ENCODE measurements at regions not wholly inside any gene's neighbourhood (a gene's known extent, or its start where the extent isn't known, plus 50 kb on each side); places are given as distances from the start of the nearest gene placed in this dataset.

- TF ChIP-seq CTCF (IDR thresholded peaks at IDR 0.05; ENCODE audit: insufficient read depth, low read length) (no peak), POLR2AphosphoS5 (IDR thresholded peaks at IDR 0.05; ENCODE audit: low read depth) (no peak), REST (IDR thresholded peaks at IDR 0.05; ENCODE audit: insufficient replicate concordance, low read depth) (no peak), SPI1 (IDR thresholded peaks at IDR 0.05; ENCODE audit: borderline replicate concordance, low read depth) (no peak), GABPA (IDR thresholded peaks at IDR 0.05; ENCODE audit: low read depth) (no peak)
These were observed 97.9 kb upstream of the CDH11 start for GRCh38 chr16:65219786-65220185.
